HepG2 (cell line): ENCODE measurements at regions not wholly inside any gene's neighbourhood (a gene's known extent, or its start where the extent isn't known, plus 50 kb on each side); places are given as distances from the start of the nearest gene placed in this dataset.
A peak's percentile ranks its signal among the peaks of the same experiment; 100 is the strongest.

Source experiments
- AKNA ChIP-seq: sonication (generic); formaldehyde crosslinking; IDR thresholded peaks from 2 replicates; pipeline ENCODE4 v1.4.0; 2020; ENCODE audit warnings: missing genetic modification reagents, borderline replicate concordance
- DNMT1 ChIP-seq: sonication (generic); formaldehyde crosslinking; IDR thresholded peaks from 2 replicates; pipeline ENCODE4 v1.5.1; 2020; ENCODE audit warnings: mild to moderate bottlenecking, missing genetic modification reagents
- E2F2 ChIP-seq: sonication (generic); formaldehyde crosslinking; IDR thresholded peaks from 2 replicates; pipeline ENCODE4 v1.4.0; 2020; ENCODE audit warnings: missing genetic modification reagents, borderline replicate concordance
- ETS1 ChIP-seq: sonication (generic); formaldehyde crosslinking; IDR thresholded peaks from 2 replicates; pipeline ENCODE4 v1.4.0; 2020; ENCODE audit warnings: missing genetic modification reagents
- GATAD1 ChIP-seq: IDR thresholded peaks from 2 replicates; pipeline ENCODE4 v1.6.1; 2016; ENCODE audit warnings: missing genetic modification reagents, missing compliant biosample characterization
- GATAD2A ChIP-seq: IDR thresholded peaks from 2 replicates; pipeline ENCODE4 v1.6.1; 2016
- HDAC1 ChIP-seq: sonication (generic); formaldehyde crosslinking; IDR thresholded peaks from 2 replicates; pipeline ENCODE4 v1.5.1; 2020; ENCODE audit warnings: mild to moderate bottlenecking, missing genetic modification reagents
- KDM1A ChIP-seq: IDR thresholded peaks from 2 replicates; pipeline ENCODE4 v1.6.1; 2016; ENCODE audit warnings: missing compliant biosample characterization
- MBNL3 ChIP-seq: fragments of 250-450 bp; sonication (Bioruptor Pico); conservative IDR thresholded peaks from 2 replicates; pipeline ENCODE4 v1.8.0; 2022; ENCODE audit warnings: mild to moderate bottlenecking, inconsistent platforms
- MTA1 ChIP-seq: sonication (generic); formaldehyde crosslinking; IDR thresholded peaks from 2 replicates; pipeline ENCODE4 v1.4.0; 2020; ENCODE audit warnings: missing genetic modification reagents, mild to moderate bottlenecking, borderline replicate concordance
- NFKB2 ChIP-seq: sonication (generic); formaldehyde crosslinking; IDR thresholded peaks from 2 replicates; pipeline ENCODE4 v1.4.0; 2020; ENCODE audit warnings: missing genetic modification reagents, borderline replicate concordance
- NR2F6 ChIP-seq, 2 experiments: IDR thresholded peaks; 2 replicates each; pipeline ENCODE4 v1.6.1; 2016; ENCODE audit warnings: antibody characterized with exemption in 1 of 2, mild to moderate bottlenecking in 1 of 2
- RARA ChIP-seq: IDR thresholded peaks from 2 replicates; pipeline ENCODE4 v1.6.1; 2016; ENCODE audit warnings: missing genetic modification reagents, missing compliant biosample characterization
- ZBTB7B ChIP-seq: sonication (generic); formaldehyde crosslinking; IDR thresholded peaks from 2 replicates; pipeline ENCODE4 v1.4.0; 2020; ENCODE audit warnings: missing genetic modification reagents
- ZC3H13 ChIP-seq: sonication (generic); formaldehyde crosslinking; IDR thresholded peaks from 2 replicates; pipeline ENCODE4 v1.8.1; 2023; ENCODE audit warnings: mild to moderate bottlenecking, missing genetic modification reagents, moderate library complexity
- ZNF615 ChIP-seq: sonication (generic); formaldehyde crosslinking; IDR thresholded peaks from 2 replicates; pipeline ENCODE4 v1.5.0; 2020; ENCODE audit warnings: mild to moderate bottlenecking, missing genetic modification reagents, borderline replicate concordance
- ZNF652 ChIP-seq: IDR thresholded peaks from 2 replicates; pipeline ENCODE4 v1.6.1; 2016; ENCODE audit warnings: low read depth, borderline replicate concordance
- ZNF713 ChIP-seq: sonication (generic); formaldehyde crosslinking; IDR thresholded peaks from 2 replicates; pipeline ENCODE4 v1.4.0; 2020; ENCODE audit warnings: mild to moderate bottlenecking, missing genetic modification reagents
- ZNF83 ChIP-seq: sonication (generic); formaldehyde crosslinking; IDR thresholded peaks from 2 replicates; pipeline ENCODE4 v1.4.0; 2020; ENCODE audit warnings: missing genetic modification reagents, mild to moderate bottlenecking, borderline replicate concordance
- TF ChIP-seq, protein P1 (sequence below): sonication (generic); formaldehyde crosslinking; IDR thresholded peaks from 2 replicates; pipeline ENCODE4 v1.4.0; 2020; ENCODE audit warnings: missing genetic modification reagents
- TF ChIP-seq, protein P2 (sequence below): sonication (generic); formaldehyde crosslinking; IDR thresholded peaks from 2 replicates; pipeline ENCODE4 v1.5.0; 2020; ENCODE audit warnings: mild to moderate bottlenecking, missing genetic modification reagents, moderate library complexity

DNA sequence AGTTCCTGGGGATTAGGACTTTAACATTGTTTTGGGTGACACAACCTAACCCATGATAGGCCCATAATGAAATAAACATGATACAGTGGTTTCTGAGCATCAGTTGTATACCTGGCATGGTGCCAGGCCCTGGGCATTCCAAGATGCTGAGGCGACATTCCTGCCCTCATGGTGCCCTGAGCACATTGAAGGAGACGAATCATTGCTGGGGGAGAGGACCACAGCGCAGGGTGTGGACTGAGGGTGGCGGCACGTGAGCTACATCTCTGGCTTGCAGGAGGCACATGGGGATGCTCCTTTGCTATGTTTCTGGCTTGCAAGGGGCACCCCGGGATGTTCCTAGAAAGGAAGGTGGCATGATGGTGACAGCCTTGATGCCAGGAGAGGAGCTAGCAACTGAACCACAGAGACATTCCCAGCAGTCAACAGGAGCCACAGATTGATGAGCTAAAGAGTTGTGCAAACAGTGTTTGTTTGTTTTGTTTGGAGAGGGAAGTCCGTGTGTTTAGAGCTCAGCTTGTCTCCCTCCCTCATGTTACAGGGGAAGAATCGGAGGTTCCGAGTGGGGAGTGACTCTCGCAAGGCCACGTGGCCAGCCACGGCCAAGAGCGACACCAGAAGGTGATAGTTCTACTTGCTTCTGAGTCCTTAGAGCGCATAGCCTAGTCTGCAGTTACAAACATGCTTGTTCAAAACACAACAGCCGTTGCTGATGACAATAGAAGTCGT, 106.4 kb downstream of the MIAT start (continued):
- TF ChIP-seq NR2F6 (IDR thresholded peaks at IDR 0.05), result no peak
- TF ChIP-seq NR2F6 (CRISPR knock-in tag; IDR thresholded peaks at IDR 0.05), result no peak
- no peak for TF ChIP-seq HDAC1
- no peak for TF ChIP-seq KDM1A (CRISPR knock-in tag)
- no peak for TF ChIP-seq ZNF83
- TF ChIP-seq DNMT1 (CRISPR knock-in tag), result no peak
- no peak for TF ChIP-seq ZBTB7B (CRISPR knock-in tag)
- TF ChIP-seq GATAD1 (CRISPR knock-in tag), result 0 out of 2 replicates have a peak, but pooled peaks have one; percentile 30
- no peak for TF ChIP-seq E2F2 (CRISPR knock-in tag)
- peak; percentile 62 for TF ChIP-seq GATAD2A
- TF ChIP-seq, protein P1, sequence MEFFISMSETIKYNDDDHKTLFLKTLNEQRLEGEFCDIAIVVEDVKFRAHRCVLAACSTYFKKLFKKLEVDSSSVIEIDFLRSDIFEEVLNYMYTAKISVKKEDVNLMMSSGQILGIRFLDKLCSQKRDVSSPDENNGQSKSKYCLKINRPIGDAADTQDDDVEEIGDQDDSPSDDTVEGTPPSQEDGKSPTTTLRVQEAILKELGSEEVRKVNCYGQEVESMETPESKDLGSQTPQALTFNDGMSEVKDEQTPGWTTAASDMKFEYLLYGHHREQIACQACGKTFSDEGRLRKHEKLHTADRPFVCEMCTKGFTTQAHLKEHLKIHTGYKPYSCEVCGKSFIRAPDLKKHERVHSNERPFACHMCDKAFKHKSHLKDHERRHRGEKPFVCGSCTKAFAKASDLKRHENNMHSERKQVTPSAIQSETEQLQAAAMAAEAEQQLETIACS (CRISPR knock-in tag), result no peak
- no peak for TF ChIP-seq ZC3H13
- no peak for TF ChIP-seq ETS1 (CRISPR knock-in tag)
- no peak for TF ChIP-seq MBNL3 (CRISPR knock-in tag)
- TF ChIP-seq NFKB2, result no peak
- TF ChIP-seq, protein P2, sequence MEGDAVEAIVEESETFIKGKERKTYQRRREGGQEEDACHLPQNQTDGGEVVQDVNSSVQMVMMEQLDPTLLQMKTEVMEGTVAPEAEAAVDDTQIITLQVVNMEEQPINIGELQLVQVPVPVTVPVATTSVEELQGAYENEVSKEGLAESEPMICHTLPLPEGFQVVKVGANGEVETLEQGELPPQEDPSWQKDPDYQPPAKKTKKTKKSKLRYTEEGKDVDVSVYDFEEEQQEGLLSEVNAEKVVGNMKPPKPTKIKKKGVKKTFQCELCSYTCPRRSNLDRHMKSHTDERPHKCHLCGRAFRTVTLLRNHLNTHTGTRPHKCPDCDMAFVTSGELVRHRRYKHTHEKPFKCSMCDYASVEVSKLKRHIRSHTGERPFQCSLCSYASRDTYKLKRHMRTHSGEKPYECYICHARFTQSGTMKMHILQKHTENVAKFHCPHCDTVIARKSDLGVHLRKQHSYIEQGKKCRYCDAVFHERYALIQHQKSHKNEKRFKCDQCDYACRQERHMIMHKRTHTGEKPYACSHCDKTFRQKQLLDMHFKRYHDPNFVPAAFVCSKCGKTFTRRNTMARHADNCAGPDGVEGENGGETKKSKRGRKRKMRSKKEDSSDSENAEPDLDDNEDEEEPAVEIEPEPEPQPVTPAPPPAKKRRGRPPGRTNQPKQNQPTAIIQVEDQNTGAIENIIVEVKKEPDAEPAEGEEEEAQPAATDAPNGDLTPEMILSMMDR, result peak; percentile 22; the same call in 1 of the 2 replicates
- TF ChIP-seq ZNF615 (CRISPR knock-in tag), result no peak
- 0 out of 2 replicates have a peak, but pooled peaks have one; percentile 9 for TF ChIP-seq RARA
- TF ChIP-seq MTA1 (CRISPR knock-in tag), result no peak
- TF ChIP-seq ZNF652, result no peak
- no peak for TF ChIP-seq ZNF713 (CRISPR knock-in tag)
- TF ChIP-seq AKNA (CRISPR knock-in tag), result no peak
